ENCODE measurements at regions not wholly inside any gene's neighbourhood (a gene's known extent, or its start where the extent isn't known, plus 50 kb on each side); places are given as distances from the start of the nearest gene placed in this dataset.

GRCh38 chr16:6828690-6829089 is 504.0 kb upstream of the RBFOX1 start:
- ATAC-seq: no peak
- Mint-ChIP-seq H3K4me1 (no peaks in the 10 kb centered on the region; the same call in 2 of the 3 replicates), H3K36me3 (ENCODE audit: low read depth) (peaks cover 7% of the 10 kb centered on the region; the same call in 2 of the 3 replicates)

More at GRCh38 chr16:6828690-6829089, 504.0 kb upstream of the RBFOX1 start:
- Histone ChIP-seq H3K79me2 (replicated peaks; ENCODE audit: insufficient read depth) (no peaks in the 10 kb centered on the region), H3F3A (replicated peaks; ENCODE audit: low read depth) (no peaks in the 10 kb centered on the region), H3K36me3 (ENCODE audit: insufficient read depth) (peaks cover 8% of the 10 kb centered on the region; the same call in 1 of the 2 replicates), H3K4me1 (ENCODE audit: insufficient read depth) (no peaks in the 10 kb centered on the region), H3K27me3 (ENCODE audit: insufficient read depth) (no peaks in the 10 kb centered on the region), H3K4me3 (no peak overlapping the region), H4K20me1 (replicated peaks; ENCODE audit: insufficient read depth) (no peaks in the 10 kb centered on the region), H3K4me2 (no peak overlapping the region), H3K27ac (ENCODE audit: low read depth) (no peak overlapping the region), H3K9me2 (ENCODE audit: insufficient read depth) (no peaks in the 10 kb centered on the region), H2AFZ (no peak overlapping the region)
- peaks cover 3% of the 10 kb centered on the region for H3K27me3 Mint-ChIP-seq (ENCODE audit: insufficient read depth, low read depth, poor library complexity)
- no peak for TF ChIP-seq EZH2 (IDR thresholded peaks at IDR 0.05; ENCODE audit: low read depth, unreplicated experiment)
- TF ChIP-seq JUNB (IDR thresholded peaks at IDR 0.05; ENCODE audit: unreplicated experiment): no peak
- TF ChIP-seq REST (IDR thresholded peaks at IDR 0.05; ENCODE audit: unreplicated experiment): no peak
- no peak for TF ChIP-seq ZNF114 (CRISPR knock-in tag; IDR thresholded peaks at IDR 0.05)
- TF ChIP-seq POLR2AphosphoS5 (IDR thresholded peaks at IDR 0.05; ENCODE audit: low read depth): no peak
- TF ChIP-seq, protein P1, sequence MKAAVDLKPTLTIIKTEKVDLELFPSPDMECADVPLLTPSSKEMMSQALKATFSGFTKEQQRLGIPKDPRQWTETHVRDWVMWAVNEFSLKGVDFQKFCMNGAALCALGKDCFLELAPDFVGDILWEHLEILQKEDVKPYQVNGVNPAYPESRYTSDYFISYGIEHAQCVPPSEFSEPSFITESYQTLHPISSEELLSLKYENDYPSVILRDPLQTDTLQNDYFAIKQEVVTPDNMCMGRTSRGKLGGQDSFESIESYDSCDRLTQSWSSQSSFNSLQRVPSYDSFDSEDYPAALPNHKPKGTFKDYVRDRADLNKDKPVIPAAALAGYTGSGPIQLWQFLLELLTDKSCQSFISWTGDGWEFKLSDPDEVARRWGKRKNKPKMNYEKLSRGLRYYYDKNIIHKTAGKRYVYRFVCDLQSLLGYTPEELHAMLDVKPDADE (IDR thresholded peaks at IDR 0.05): no peak
- TF ChIP-seq CTCF (conservative IDR thresholded peaks at IDR 0.05; ENCODE audit: low read depth in 2 of 2): no peak
- no peak overlapping the region for H3K27ac Mint-ChIP-seq
- peaks cover 83% of the 10 kb centered on the region for H3K9me3 Mint-ChIP-seq
- no peak overlapping the region for H3K4me3 Mint-ChIP-seq
- DNase-seq (ENCODE audit: low spot score): no peak
